ENCODE measurements at regions not wholly inside any gene's neighbourhood (a gene's known extent, or its start where the extent isn't known, plus 50 kb on each side); places are given as distances from the start of the nearest gene placed in this dataset.

DNA sequence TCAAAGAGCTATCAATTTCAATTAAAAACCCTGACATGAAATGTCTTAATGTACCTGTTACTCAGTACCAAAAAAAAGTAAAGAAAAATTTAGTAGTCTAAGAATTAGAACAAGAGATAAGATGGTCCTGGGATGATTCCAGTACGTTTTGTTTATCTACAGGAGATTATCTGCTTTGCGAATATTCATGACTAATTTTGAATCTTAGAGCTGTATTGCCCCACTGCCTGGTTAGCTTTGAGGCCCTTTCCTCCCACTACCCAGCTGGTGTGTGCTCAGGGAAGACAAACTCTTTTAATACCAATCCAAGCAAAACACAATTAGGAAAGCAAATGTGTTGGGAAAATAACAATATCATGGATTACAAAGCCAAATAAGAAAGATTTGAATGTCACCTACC lies 263.5 kb downstream of the FOXG1 start:
- TF ChIP-seq, protein P1, sequence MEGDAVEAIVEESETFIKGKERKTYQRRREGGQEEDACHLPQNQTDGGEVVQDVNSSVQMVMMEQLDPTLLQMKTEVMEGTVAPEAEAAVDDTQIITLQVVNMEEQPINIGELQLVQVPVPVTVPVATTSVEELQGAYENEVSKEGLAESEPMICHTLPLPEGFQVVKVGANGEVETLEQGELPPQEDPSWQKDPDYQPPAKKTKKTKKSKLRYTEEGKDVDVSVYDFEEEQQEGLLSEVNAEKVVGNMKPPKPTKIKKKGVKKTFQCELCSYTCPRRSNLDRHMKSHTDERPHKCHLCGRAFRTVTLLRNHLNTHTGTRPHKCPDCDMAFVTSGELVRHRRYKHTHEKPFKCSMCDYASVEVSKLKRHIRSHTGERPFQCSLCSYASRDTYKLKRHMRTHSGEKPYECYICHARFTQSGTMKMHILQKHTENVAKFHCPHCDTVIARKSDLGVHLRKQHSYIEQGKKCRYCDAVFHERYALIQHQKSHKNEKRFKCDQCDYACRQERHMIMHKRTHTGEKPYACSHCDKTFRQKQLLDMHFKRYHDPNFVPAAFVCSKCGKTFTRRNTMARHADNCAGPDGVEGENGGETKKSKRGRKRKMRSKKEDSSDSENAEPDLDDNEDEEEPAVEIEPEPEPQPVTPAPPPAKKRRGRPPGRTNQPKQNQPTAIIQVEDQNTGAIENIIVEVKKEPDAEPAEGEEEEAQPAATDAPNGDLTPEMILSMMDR (IDR thresholded peaks at IDR 0.05), result no peak

DNA sequence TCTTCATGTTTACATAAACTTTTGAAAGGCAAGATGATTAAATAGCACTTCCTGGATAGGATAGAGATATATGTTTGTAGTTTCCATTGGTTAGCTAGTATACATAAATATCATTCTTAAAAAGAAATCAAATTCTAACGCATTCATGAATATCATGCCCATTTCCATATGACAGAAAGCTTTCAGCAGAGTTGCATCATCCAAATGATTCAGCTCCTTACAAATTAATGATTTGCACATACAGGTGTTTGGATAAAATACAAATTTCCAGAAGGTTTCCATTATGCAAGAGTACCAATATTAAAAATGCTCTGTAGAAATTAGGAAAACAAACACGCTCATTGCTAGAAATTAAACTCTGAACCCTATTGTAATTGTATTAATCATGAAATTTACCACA lies 264.4 kb downstream of the FOXG1 start:
- TF ChIP-seq, protein P1 (IDR thresholded peaks at IDR 0.05), result no peak

DNA sequence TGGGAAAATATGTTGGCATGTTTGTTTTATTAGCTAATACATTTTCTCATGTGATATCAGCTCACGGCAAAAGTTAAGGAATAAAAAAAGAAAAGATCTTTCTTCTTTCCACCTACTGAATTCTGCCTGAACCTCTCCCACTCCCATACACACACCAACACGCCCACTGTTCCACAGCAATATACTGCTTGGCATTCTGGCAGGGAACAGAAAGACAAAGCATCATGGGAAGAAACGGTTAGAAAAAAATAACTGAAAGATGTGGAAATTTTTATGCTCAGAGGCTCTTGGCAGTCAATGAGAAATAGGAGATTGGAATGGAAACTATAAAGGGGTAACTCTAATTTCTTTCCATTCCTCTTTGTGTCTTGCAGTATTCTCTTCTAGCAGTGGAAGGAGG lies 268.5 kb downstream of the FOXG1 start:
- TF ChIP-seq, protein P1 (IDR thresholded peaks at IDR 0.05), result no peak

DNA sequence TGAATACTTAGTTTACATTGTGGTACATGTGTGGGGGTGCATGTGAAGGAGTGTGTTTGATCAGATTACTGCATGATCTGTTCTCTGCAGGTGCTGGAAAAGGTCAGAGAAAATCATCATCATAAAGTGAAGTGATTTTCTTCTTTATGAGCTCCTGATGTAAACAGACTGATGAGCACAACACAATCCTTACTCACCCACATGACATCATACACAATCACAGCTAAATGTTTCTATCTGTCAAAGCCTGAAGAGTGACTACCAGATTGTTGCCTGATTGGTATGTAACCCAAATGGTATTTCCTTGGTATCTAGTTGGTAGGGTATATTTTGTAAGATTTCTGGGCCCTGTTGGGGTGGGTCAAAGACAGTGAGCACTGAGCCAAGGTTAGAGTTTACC lies 270.8 kb downstream of the FOXG1 start:
- TF ChIP-seq, protein P1 (IDR thresholded peaks at IDR 0.05), result no peak

DNA sequence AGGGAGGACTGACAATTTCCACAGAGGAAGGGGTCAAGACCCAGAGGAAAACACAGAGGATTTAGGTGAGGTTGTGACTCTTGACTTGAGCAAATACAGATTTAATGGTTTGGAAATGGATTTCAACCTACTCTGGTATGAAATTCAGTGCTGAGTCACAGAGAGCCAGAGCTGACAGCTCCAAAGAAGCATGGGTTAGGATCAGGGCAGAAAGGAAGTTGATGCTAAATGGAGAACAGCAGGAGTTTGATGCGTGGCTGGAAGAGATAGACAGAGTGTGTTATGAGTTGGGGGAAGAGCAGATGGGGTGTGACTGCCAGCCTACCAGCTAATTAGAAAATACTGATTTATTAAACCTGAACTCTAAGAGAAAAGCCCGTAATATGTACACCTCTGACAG lies 272.6 kb downstream of the FOXG1 start:
- TF ChIP-seq, protein P1 (IDR thresholded peaks at IDR 0.05), result no peak

DNA sequence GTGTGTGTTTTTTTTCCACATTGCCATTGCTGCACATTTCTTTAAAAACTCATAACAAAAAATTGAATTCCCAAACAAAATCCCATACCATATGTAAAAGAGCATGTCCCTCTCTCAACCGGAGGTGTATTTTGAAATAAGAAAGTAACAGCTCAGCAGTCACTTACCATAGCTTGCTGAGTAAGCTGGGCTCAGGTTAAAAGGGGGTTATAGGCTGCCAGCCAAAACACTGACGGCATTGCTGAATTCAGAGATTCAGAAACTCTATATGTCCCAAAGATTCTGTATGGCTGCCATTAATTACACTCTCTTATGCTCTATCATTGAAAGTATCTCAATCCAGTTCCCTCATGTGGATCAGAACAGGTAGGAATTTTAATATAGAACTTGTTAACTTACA lies 276.0 kb downstream of the FOXG1 start:
- TF ChIP-seq, protein P1 (IDR thresholded peaks at IDR 0.05), result no peak

DNA sequence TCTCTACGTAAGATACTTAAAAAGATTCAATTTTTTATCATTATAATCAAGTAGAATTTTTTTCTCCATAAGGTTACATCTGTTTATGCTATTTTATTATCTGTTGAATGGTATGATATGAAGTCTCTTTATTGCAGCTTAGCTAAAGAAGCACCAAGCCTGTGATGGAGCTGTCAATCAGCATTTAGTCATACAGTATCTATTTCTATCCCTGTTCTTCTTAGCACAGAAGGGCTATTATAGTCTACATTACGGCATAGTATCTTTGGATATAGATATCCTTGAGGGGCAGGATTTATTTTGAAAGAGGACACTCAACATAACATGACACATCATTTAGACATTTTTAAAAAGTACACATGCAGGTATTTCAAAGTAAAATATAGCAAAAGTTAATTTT lies 277.1 kb downstream of the FOXG1 start:
- TF ChIP-seq, protein P1 (IDR thresholded peaks at IDR 0.05), result no peak

DNA sequence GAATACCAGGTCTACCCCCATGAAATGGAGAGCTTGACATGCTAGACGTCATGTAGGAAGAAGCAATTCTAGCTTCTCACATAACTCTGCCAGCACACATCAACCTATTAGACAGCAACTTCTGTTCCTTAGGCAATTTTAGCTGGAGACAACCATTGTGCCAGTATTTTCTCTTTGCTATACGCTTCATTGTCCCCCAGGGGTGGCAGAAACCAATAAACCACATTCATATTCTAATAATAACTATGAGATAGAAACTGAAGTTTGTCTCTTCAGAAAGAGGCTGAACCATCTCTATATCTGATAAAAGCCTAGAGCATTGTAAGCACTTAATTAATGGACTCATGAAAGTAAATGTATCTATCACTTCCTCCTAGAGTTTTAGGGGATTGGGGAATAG lies 278.6 kb downstream of the FOXG1 start:
- TF ChIP-seq, protein P1 (IDR thresholded peaks at IDR 0.05), result no peak
